ENCODE measurements at regions not wholly inside any gene's neighbourhood (a gene's known extent, or its start where the extent isn't known, plus 50 kb on each side); places are given as distances from the start of the nearest gene placed in this dataset.

DNA sequence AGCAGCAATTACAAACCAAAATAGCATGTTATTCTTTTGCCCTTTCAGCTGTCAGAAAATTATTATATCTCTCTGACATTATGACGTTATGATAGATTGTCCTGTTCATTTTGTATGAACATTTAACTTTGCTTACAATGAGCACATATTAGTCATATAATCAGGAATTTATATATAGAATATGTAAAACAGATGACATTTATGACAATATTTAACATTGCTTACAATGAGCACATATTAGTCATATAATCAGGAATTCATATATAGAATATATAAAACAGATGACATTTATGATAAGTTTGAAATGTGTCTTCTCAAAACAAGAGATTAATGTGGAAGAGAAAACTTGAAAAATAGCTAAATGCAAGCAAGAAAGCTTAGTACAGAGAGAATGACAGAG is 1180.2 kb downstream of the CDH12 start:
- TF ChIP-seq, protein P1, sequence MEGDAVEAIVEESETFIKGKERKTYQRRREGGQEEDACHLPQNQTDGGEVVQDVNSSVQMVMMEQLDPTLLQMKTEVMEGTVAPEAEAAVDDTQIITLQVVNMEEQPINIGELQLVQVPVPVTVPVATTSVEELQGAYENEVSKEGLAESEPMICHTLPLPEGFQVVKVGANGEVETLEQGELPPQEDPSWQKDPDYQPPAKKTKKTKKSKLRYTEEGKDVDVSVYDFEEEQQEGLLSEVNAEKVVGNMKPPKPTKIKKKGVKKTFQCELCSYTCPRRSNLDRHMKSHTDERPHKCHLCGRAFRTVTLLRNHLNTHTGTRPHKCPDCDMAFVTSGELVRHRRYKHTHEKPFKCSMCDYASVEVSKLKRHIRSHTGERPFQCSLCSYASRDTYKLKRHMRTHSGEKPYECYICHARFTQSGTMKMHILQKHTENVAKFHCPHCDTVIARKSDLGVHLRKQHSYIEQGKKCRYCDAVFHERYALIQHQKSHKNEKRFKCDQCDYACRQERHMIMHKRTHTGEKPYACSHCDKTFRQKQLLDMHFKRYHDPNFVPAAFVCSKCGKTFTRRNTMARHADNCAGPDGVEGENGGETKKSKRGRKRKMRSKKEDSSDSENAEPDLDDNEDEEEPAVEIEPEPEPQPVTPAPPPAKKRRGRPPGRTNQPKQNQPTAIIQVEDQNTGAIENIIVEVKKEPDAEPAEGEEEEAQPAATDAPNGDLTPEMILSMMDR (IDR thresholded peaks at IDR 0.05), result no peak
- TF ChIP-seq EZH2 (IDR thresholded peaks at IDR 0.05), result no peak

Data from neural progenitor cell (in vitro differentiated cells).